GM21737 (cell line): ENCODE measurements at regions not wholly inside any gene's neighbourhood (a gene's known extent, or its start where the extent isn't known, plus 50 kb on each side); places are given as distances from the start of the nearest gene placed in this dataset.

Experiments used
- ATAC-seq: cut with Tn5 transposase; IDR thresholded peaks from one replicate; pipeline ENCODE4 v1.9.1; 2021; ENCODE audit warnings: mild to moderate bottlenecking, moderate library complexity; ENCODE audit not compliant: unreplicated experiment

GRCh38 chr13:24042710-24043440, 117.6 kb upstream of the SPATA13 start:
- no peak for ATAC-seq

- ATAC-seq: no peak
Observed at GRCh38 chr13:24043590-24044350, 116.8 kb upstream of the SPATA13 start.

GRCh38 chr13:24045597-24045996, 114.9 kb upstream of the SPATA13 start:
- ATAC-seq: no peak

GRCh38 chr13:24050292-24050711, 110.2 kb upstream of the SPATA13 start:
- ATAC-seq: no peak

- no peak for ATAC-seq
Observed at GRCh38 chr13:24050796-24051715, 109.5 kb upstream of the SPATA13 start.

- no peak for ATAC-seq
Observed at GRCh38 chr13:24052547-24053518, 107.7 kb upstream of the SPATA13 start.

GRCh38 chr13:24053519-24054251, 106.8 kb upstream of the SPATA13 start:
- ATAC-seq: peak; percentile 84

GRCh38 chr13:24056616-24057137, 103.8 kb upstream of the SPATA13 start:
- no peak for ATAC-seq

GRCh38 chr13:24060993-24061392, 99.5 kb upstream of the SPATA13 start:
- no peak for ATAC-seq

GRCh38 chr13:24063281-24063877, 97.1 kb upstream of the SPATA13 start:
- no peak for ATAC-seq

- no peak for ATAC-seq
Observed at GRCh38 chr13:24064371-24064770, 96.1 kb upstream of the SPATA13 start.

- no peak for ATAC-seq
Observed at GRCh38 chr13:24065176-24065575, 95.3 kb upstream of the SPATA13 start.

GRCh38 chr13:24066405-24067295, 93.9 kb upstream of the SPATA13 start:
- ATAC-seq: no peak

- no peak for ATAC-seq
Observed at GRCh38 chr13:24068472-24068871, 92.0 kb upstream of the SPATA13 start.

- ATAC-seq: no peak
Observed at GRCh38 chr13:24071016-24071415, 89.5 kb upstream of the SPATA13 start.

GRCh38 chr13:24071423-24072075, 89.0 kb upstream of the SPATA13 start:
- ATAC-seq: no peak

- no peak for ATAC-seq
Observed at GRCh38 chr13:24073657-24074056, 86.9 kb upstream of the SPATA13 start.
